ENCODE measurements at regions not wholly inside any gene's neighbourhood (a gene's known extent, or its start where the extent isn't known, plus 50 kb on each side); places are given as distances from the start of the nearest gene placed in this dataset.

GRCh38 chr10:8158193-8159071 lies 103.9 kb downstream of the GATA3 start:
- TF ChIP-seq, protein P1, sequence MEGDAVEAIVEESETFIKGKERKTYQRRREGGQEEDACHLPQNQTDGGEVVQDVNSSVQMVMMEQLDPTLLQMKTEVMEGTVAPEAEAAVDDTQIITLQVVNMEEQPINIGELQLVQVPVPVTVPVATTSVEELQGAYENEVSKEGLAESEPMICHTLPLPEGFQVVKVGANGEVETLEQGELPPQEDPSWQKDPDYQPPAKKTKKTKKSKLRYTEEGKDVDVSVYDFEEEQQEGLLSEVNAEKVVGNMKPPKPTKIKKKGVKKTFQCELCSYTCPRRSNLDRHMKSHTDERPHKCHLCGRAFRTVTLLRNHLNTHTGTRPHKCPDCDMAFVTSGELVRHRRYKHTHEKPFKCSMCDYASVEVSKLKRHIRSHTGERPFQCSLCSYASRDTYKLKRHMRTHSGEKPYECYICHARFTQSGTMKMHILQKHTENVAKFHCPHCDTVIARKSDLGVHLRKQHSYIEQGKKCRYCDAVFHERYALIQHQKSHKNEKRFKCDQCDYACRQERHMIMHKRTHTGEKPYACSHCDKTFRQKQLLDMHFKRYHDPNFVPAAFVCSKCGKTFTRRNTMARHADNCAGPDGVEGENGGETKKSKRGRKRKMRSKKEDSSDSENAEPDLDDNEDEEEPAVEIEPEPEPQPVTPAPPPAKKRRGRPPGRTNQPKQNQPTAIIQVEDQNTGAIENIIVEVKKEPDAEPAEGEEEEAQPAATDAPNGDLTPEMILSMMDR (IDR thresholded peaks at IDR 0.05; ENCODE audit: insufficient read depth, low read length) = no peak
- TF ChIP-seq REST (IDR thresholded peaks at IDR 0.05; ENCODE audit: insufficient replicate concordance, low read depth) (no peak), POLR2AphosphoS5 (IDR thresholded peaks at IDR 0.05; ENCODE audit: low read depth) (no peak), SPI1 (IDR thresholded peaks at IDR 0.05; ENCODE audit: borderline replicate concordance, low read depth) (no peak), GABPA (IDR thresholded peaks at IDR 0.05; ENCODE audit: low read depth) (no peak)

All from HL-60 (cell line).